HG03342 (cell line): ENCODE measurements at regions not wholly inside any gene's neighbourhood (a gene's known extent, or its start where the extent isn't known, plus 50 kb on each side); places are given as distances from the start of the nearest gene placed in this dataset.

ENCODE experiments used
- ATAC-seq: cut with Tn5 transposase; IDR thresholded peaks from one replicate; pipeline ENCODE4 v1.9.1; 2021; ENCODE audit warnings: mild to moderate bottlenecking, moderate library complexity; ENCODE audit not compliant: unreplicated experiment

GRCh38 chr1:234870020-234870981 lies 258.3 kb downstream of the TOMM20 start:
- no peak for ATAC-seq

DNA sequence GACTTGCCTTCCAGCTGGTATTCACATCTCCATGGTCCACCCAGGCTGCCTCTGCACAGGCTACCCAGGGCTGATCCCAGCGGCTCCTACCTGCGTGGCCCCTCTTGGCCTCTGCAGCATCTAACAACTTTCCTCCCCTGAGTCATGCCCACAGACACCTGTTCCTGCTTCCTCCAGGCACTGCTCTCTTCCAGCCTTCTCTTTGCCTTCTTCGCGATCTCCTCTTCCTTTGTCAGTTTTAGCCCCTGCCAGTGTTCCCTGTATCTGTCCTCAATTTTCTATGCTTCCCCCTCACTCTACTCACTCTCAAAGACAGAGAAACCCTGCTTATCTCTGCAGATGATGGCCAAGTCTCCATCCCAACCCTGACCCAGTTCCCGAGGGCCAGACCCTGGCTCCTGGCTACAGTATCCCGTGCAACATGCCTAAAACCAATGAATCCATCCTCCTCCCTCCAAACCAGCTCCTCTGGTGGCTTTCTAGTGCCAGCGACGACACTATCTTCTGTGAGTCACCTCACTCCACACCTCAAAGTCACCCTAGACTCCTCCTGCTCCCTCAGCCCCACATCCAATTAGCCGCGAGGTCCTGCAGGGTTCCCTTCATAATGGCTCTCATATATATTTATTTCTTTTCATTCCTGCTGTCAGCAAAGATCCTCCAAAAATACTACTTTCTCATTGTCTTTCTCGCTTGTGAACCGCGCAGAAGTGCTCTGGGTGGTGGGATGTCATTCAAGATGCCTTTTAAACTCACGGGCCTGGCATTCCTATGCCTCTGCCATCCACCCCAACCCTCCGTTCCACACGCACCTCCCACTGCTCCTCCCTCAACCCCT lies 259.2 kb downstream of the TOMM20 start:
- ATAC-seq, result no peak

DNA sequence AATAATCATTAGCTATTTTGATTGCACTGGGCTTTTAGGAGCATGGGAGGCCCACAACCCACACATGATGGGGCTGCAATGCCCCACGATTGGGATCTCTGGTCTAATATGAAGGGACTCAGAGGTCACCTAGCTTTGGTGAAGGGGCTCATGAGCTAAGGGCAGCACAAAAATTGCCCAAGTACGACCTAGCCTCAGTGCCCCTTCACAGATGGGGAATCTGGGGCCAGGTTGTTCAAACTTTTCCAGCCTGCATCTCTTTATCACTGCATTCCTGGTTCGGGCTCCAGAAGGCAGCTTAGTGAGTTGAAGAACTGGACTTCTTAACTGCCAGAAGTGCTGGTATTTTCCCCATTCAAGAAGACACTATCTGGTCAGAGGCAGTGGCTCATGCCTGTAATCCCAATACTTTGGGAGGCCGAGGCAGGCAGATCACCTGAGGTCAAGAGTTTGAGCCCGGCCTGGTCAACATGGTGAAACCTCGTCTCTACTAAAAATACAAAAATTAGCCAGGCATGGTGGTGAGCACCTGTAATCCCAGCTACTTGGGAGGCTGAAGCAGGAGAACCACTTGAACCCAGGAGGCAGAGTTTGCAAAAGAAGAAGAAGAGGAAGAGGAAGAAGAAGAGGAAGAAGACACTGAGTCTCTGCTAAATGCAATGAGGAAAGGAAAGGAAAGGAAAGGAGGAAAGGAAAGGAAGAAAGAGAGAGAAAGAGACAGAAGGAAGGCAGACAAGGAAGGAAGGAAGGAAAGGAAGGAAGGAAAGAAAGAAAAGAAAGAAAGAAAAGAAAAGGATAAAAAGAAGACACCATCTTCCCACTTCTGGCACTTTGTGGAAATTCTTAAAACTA lies 258.5 kb upstream of the IRF2BP2 start:
- ATAC-seq, result no peak

- ATAC-seq, result no peak
These were observed 256.3 kb upstream of the IRF2BP2 start for GRCh38 chr1:234866007-234866866.

GRCh38 chr1:234865171-234866006 lies 255.4 kb upstream of the IRF2BP2 start:
- ATAC-seq, result no peak

- no peak for ATAC-seq
These were observed 254.1 kb upstream of the IRF2BP2 start for GRCh38 chr1:234864116-234864515.

DNA sequence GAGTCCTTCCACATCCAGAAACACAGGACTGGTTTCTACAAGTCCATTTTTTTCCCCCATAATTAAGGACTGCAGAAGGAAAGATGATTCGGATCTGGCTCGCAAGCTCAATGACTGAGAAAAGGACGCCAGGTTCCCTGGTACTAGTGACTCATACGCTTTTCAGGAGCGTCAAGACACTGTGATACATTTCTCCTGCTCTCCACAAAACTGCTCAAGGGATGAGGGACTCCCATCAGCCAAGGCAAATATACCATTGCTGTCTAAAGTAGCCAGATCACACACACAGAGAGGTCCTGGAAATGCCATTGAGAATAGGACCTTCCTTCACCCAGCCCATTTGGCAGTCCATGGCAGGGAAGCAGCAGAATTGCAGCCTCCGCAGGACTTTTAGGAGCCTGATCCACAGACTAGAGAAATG lies 253.6 kb upstream of the IRF2BP2 start:
- no peak for ATAC-seq

- ATAC-seq, result no peak
These were observed 253.1 kb upstream of the IRF2BP2 start for GRCh38 chr1:234862944-234863515.

DNA sequence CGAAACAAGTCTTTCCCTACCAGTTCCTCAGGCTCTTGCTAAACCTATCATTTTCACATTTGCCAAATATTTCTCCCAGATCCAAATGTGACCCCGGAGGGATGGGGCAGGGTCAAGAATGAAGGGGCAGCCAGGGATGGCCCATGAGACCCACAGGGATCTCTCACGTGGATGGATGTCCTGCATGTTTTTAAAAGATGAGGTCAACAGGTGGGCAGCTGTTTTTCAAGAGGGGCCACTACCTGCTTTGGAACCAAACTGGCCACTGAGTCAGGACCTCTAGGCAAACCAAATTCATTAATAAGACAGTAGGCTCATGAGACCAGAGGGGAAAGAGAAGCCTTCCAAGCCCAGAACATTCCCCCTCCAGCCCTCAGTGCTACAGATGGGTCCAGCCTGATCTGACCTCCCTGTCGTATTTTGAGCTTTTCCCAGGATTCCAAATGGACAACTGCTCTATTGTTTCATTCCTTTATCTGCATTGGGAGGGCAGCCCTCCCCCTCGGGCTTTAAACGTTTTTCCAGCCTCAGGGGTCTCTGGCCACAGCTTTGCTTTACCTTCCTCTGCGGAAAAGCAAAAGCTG lies 252.5 kb upstream of the IRF2BP2 start:
- no peak for ATAC-seq

DNA sequence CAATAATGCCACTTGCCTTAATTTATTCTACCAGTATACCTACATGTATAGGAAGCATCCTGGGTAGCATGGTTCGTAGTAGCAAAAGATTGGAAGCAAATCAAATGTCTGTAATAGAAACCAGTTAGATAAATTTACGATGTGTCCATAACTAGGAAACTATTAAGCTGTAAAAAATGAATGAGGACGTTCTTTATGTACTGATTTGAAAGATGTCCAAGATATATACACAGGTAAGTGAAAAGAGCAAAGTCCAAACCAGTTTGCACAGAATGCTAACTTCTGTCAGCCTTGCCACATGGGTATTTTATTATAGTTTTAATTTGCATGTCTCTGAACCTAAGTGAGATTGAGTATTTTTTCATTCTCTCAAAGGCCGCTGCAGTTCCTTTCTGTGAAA lies 251.8 kb upstream of the IRF2BP2 start:
- ATAC-seq, result no peak

- ATAC-seq, result no peak
These were observed 251.1 kb upstream of the IRF2BP2 start for GRCh38 chr1:234861024-234861620.

DNA sequence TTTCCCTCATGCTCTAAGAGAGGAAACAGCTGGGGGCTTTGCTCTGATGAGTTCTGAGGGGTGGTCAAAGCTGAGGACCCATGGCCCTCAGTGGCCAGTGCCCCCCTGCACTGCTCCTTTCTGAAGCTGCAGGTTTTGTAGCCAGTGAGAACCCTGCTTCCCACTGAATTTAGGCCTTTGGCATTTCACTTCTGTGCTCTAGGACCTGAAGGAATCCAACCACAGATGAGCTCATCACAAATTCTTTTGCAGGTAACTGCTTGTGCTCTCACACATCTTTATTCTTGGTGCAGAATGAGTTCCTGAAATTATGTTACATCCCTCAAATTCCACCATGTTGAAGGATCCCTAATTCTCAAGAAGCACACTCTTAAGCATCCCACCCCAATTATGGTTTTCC lies 248.7 kb upstream of the IRF2BP2 start:
- no peak for ATAC-seq

- ATAC-seq, result no peak
These were observed 246.9 kb upstream of the IRF2BP2 start for GRCh38 chr1:234856845-234857245.

GRCh38 chr1:234855851-234856250 lies 245.9 kb upstream of the IRF2BP2 start:
- no peak for ATAC-seq

- ATAC-seq, result no peak
These were observed 244.7 kb upstream of the IRF2BP2 start for GRCh38 chr1:234854645-234855039.

GRCh38 chr1:234853906-234854644 lies 244.1 kb upstream of the IRF2BP2 start:
- no peak for ATAC-seq

DNA sequence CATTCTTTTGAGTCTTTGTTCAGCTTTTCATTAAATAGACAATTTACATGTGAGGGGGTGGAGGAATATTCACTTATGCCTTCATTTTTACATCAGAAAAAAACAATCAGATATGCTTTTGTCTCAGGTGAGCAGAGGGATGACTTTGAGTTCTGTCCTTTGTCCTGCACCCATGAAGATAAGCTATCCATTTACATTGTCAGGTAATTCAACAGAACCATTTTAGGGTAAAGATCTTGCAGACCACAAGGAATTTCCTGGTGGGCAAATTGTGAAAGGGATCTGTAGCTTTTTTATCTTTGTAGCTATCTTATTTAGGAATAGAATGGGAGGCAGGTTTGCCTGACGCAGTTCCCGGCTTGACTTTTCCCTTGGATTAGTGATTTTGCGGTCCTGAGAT lies 242.7 kb upstream of the IRF2BP2 start:
- ATAC-seq, result no peak
